K562 (cell line): ENCODE measurements at regions not wholly inside any gene's neighbourhood (a gene's known extent, or its start where the extent isn't known, plus 50 kb on each side); places are given as distances from the start of the nearest gene placed in this dataset.
A peak's percentile ranks its signal among the peaks of the same experiment; 100 is the strongest.

Source experiments
- ATF3 ChIP-seq, 2 experiments: fragments of 450-650 bp in 1 of 2; sonication (generic) in 1 of 2; formaldehyde crosslinking in 1 of 2; IDR thresholded peaks in 1 of 2; conservative IDR thresholded peaks in 1 of 2; 2 replicates each; pipeline versions ENCODE4 v1.6.1 to v1.8.1; 2016 to 2023; ENCODE audit warnings: mild to moderate bottlenecking in 2 of 2, moderate library complexity in 2 of 2, inconsistent platforms in 1 of 2, missing genetic modification reagents in 1 of 2
- GABPA ChIP-seq: fragments of 200-800 bp; sonication (Bioruptor generic); conservative IDR thresholded peaks from 2 replicates; pipeline ENCODE4 v1.6.1; 2016; ENCODE audit warnings: low read depth, missing genetic modification characterization, missing compliant biosample characterization
- RAD51 ChIP-seq: fragments of 450-650 bp; IDR thresholded peaks from 2 replicates; pipeline ENCODE4 v1.7.1; 2016; ENCODE audit warnings: low read depth, mild to moderate bottlenecking, borderline replicate concordance
- TFE3 ChIP-seq: fragments of 450-650 bp; formaldehyde crosslinking; IDR thresholded peaks from 2 replicates; pipeline ENCODE4 v1.4.0; 2020; ENCODE audit warnings: mild to moderate bottlenecking, mixed read lengths
- TOE1 ChIP-seq, 2 experiments: fragments of 450-650 bp in 1 of 2; sonication (generic) in 1 of 2; formaldehyde crosslinking in 1 of 2; IDR thresholded peaks; 2 replicates each; pipeline versions ENCODE4 v1.7.1 to v1.8.0; 2016 to 2022; ENCODE audit warnings: borderline replicate concordance in 2 of 2, mild to moderate bottlenecking in 2 of 2, antibody characterized with exemption in 1 of 2, inconsistent platforms in 1 of 2, low read depth in 1 of 2, missing genetic modification reagents in 1 of 2, moderate library complexity in 1 of 2
- ZNF395 ChIP-seq: fragments of 200-800 bp; sonication (Bioruptor generic); IDR thresholded peaks from 2 replicates; pipeline ENCODE4 v1.6.1; 2017; ENCODE audit warnings: missing genetic modification characterization, missing compliant biosample characterization

DNA sequence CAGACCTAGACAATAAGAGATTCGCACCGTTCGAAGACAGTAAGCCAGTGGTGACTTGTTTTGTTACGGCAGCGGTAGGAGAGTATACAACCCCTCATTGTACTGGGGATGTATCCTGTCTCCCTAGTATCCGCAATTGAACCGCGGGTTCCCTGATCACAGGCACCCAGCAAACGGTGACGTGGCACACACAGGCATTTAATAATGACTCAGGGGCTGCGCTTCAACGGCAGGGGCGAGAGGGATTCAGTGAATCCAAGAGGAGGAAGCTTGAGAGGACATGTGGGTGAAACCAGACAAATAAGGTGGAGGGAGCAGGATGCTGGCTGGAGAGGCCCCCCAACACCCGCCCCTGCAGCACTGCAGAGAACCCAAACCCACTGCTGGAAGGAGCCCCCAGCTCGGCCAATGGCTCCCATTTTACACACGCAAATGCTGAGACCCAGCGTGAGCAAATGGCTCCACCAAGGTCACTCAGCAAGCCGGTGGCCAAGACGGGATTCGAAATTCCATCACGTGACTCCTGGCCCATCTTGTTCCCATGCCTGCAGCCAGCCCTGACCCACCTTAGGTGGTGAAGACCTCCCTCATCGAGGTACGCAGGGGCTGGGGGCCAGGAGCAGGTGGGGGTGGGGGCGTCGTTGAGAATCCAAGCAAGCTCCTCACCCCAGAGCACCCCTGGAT lies 149.9 kb downstream of the SYF2 start (continued):
- TF ChIP-seq ATF3 (IDR thresholded peaks at IDR 0.05), result peak; percentile 54; the same call in 1 of the 2 replicates
- no peak for TF ChIP-seq ATF3 (CRISPR knock-in tag; conservative IDR thresholded peaks at IDR 0.05)
- peak; percentile 41; the same call in 1 of the 2 replicates for TF ChIP-seq ZNF395
- no peak for TF ChIP-seq GABPA (tag)
- TF ChIP-seq TOE1 (IDR thresholded peaks at IDR 0.05; ENCODE audit: borderline replicate concordance), result peak; percentile 71; the same call in 1 of the 2 replicates
- no peak for TF ChIP-seq TOE1 (CRISPR knock-in tag; IDR thresholded peaks at IDR 0.05; ENCODE audit: borderline replicate concordance, low read depth)
- peak; percentile 52; the same call in 1 of the 2 replicates for TF ChIP-seq RAD51
- peak; percentile 50 for TF ChIP-seq TFE3 (CRISPR knock-in tag)
